Esophagus mucosa (tissue), 1 donor: ENCODE measurements at regions not wholly inside any gene's neighbourhood (a gene's known extent, or its start where the extent isn't known, plus 50 kb on each side); places are given as distances from the start of the nearest gene placed in this dataset.
"Not testable (repeated sequence)": the region's sequence is repeated elsewhere in the genome, so short reads cannot be mapped to it uniquely, and the experiment has no call there.

Experiments
- ATAC-seq: fragments of 200-7000 bp; cut with Tn5 transposase; one replicate; pipeline ENCODE4 v1.9.1; 2020
- donor health status: DM: yes; HTN: yes; CAD: no.

DNA sequence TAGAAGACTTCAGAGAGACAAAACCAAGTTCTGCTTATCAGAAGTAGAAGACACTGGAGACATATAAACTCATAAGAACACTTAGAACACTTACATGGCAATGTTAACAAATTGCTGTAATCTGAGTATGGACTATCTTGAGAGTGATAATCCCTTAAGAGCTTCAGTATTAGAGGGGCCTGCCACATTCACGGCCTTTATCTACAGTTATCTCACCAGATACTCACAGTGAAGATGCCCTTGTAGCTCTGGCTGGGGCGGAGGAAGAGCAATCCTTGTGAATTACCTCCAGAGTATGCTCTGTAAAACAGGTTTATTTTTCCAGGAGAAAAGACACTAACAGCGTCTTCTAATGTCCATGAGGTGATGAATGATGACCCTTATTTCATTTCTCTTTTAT is 762.8 kb downstream of the FAM181B start:
- ATAC-seq: no peak

DNA sequence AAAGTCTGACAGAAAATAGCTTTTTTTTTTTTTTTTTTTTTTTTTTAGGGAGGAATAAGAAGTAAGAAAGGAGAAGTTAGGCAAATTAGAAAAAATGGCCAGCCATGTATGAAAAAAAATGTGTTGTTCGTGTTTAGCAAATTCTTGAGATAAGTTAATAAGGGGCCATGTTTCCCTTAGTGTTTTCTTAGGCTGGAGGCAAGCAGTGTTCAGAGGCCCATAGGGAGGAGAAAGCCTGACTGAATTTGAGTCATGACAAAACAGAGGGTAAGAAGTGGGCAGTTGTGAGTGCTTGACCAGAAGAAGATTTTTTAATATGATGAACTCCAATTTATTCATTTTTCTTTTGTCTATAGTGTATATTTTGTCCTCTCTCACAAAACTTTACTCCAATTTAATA is 766.4 kb downstream of the FAM181B start:
- no peak for ATAC-seq

DNA sequence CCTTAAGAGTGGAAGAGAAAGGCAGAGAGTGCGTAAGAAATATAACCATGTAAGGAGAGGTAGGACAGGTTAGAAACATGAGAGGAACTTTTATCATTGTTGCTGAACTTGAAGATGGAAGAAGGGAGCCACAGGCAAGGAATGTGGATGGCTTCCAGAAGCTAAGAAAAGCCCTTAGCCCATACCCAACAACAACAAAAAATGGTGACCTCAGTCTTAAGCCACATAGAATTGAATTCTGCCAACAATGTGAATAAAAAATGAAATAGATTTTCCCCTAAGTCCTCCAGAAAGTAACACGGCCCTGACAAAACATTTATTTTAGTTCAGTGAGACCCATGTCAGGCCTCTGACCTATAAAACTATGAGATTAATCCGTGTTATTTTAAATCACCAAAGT is 767.3 kb downstream of the FAM181B start:
- ATAC-seq: no peak

DNA sequence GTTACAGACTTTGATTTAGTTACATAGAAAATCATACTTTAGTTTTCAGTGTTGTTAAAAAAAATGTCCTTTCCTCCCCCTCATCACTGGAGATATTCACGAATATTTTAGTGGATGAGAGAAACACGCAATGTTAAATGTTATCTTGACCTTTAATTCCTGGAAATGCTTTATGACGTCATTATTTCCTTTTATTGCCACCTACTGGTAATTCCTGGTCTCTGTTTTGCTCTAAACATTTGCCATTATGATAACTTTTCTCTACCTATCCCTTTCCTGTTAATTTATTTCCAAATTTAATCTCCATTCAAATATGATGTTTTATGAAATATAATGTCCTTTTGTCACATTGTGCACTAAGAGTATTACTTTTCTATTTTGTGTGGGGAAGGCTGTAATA is 770.6 kb downstream of the FAM181B start:
- no peak for ATAC-seq

DNA sequence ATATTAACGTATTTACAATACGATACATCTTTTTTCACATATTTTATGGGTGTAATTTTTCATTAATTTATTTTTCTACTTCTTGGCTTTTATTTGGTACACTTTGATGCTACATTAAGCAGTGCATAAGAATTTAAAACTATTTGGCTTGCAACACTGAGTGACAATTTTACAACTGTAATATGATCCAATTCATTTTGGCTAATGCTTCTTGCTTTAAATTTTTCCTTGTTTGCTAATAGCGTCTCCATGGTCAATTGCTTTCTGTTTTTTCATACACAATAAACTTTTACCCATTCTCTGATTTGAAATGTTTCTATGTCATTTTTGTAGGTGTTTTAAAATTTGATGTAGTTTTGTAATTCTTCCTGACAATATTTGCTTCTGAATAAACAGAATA is 773.2 kb downstream of the FAM181B start:
- ATAC-seq: no peak

DNA sequence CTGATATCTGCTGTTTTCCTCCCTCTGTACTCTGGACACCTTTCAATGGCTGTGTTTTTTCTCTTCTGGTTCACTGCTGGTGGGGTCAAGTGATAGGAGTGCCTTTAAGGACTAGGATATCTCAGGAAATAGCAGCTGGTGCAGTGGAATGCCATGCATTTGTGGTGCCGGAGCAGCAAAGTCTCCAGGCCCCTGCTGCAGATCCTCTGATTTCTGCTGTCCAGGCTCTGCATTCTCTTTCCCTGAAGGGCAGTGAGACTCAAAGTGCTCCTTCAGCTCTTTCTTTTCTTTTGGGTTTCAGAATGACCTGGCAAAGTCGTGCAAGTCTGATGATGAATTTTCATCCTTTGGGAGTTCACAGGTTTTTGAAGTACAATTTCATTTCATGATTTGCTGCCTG is 774.3 kb downstream of the FAM181B start:
- ATAC-seq: no peak

DNA sequence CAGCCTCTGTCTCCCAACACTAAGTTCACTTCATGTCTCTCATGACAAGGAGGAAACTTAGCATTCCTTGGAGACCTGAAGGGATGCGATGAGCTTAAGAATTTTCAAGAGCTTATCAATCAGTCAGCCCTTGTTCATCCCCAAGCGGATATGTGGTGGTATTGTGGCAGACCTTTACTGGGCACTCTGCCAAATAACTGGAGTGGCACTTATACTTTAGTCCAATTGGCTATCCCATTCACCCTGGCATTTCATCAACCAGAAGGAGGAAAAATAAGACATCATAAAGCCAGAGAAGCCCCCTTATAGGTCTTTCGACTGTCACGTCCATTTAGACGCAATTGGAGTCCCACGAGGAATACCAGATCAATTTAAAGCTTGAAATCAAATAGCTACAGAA is 779.4 kb downstream of the FAM181B start:
- ATAC-seq: not testable (repeated sequence)

DNA sequence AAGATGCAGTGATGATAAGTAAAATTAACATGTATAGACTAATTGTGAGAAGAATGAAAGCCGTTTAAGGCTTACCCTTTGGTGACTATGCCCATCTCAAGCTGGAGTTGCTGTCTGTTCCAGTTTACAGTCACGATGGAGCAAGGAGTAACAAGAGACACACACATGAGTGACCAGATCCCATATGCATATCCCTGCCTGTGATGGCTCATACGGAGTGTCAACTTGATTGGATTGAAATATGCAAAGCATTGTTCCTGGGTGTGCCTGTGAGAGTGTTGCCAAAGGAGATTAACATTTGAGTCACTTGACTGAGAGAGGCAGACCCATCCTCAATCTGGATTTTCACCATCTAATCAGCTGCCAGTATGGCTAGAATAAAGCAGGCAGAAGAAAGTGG is 786.8 kb downstream of the FAM181B start:
- no peak for ATAC-seq

DNA sequence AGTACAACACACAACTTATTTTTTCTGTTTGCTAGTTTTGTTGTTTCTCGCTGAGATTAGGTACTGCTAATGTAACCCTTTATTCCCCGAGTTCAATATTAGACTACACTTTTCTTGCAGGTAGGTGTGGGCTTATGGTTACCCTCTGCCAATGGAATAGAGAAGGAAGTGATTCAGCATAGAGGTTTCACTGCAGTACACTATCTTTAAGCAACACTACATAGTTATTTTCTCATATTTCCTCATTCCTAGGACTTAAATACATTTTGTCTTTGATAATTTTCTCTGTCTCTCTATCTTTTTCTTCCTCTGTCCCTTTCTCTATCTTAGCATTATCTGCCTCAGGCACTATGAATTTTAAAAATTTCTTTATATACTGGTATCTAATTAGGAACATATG is 791.0 kb downstream of the FAM181B start:
- no peak for ATAC-seq

DNA sequence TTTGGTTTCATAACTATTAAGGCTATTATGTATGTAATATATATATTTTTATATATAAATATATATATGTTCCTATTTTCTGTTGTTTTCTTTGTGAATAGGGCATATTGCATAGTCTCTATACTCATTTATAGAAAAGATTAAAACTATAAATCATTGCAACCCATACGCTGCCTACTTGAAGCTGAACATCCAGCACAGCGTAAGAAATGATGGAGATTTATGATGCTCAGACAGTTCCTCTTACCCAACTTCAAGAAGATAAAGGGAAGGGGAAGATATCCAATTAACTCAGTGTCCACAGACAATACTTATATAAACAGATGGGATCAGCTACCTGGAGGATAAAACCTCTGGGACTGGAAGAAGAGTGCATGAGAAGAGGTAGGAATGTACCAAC is 791.7 kb downstream of the FAM181B start:
- no peak for ATAC-seq

DNA sequence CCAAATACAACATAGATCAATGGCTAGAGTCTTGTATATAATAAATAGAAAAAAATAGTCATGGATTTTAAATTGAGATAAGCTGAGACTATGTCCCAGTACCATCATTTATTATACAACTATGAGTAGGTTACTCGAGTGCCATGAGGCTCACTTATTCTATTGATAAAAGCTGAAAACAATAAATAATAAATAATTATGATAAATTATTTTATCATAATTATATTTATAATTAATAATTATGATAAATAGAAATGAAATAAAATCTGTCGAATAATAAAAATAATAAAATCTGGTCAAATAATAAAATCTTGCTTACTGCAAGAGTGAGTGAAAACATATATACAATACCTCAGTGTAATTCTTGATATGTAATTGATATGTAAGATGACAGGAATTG is 801.4 kb downstream of the FAM181B start:
- ATAC-seq: no peak

DNA sequence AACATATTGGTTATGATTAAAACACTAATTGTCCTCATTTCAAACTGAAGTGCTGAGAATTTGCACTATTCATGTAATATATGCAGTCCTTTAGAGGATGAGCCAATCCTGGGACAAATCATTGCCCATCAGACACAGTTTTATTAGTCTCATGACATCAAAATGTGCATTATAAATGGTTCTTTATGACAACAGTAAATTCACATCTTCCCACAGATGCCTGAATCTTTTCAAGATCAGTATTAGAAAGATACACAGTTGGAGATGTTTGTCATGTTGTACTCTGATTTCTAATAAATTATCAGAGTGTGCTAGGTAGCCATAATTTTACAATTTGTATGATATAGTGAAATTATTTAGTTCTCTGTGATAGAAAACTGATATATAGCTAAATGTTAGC is 813.5 kb downstream of the FAM181B start:
- ATAC-seq: no peak

DNA sequence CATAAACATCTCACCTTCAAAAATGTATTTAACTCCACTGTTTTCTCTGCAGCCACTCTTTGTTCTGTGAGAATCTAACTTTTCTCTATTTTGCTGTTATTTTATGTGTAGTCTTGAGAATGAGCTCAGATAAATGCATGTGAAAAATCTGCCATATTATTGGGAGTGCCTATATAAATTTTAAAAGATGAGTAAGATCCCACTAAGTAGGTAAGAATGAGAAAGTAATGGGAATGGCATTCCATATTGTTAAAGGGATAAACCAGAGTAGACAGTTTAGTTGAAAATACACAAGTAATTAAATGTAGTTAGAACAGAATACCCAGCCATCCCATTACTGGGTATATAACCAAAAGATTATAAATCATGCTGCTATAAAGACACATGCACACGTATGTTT is 817.2 kb downstream of the FAM181B start:
- no peak for ATAC-seq

DNA sequence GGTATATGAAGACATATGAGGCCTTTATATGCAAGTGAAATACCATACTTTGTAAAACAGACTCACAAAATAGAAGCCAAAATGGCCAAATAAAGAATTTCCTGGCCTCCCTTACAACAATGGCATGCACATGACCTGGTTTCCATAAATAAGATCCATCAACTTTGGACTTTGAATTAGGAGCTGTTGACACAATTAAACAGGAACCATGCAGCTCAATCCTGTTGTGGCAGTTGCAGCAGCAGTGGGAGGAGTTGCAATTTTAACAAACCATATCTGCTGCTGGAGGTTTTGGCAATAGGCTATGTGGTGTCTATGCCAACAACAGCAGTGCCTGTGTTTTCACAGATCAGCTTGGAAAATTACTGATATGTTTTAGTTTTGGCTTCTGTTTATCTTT is 818.6 kb downstream of the FAM181B start:
- ATAC-seq: no peak

DNA sequence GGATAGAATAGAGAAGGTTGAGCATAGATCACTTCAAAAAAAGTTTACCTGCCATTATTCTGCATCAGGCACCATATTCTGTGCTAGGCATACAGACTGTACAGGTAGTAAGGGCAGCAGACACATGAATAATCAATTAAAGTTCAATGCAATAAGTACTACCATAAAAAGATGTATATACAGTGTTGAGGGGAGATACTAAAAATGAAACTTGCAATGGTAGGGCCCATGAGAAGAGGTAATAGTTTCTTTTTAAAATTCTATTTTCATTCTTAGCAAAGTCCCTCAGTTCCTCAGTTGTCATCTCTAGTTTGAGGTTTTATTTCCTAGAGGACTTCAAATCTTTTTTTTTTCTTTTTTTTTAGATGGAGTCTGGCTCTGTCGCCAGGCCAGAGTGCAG is 819.9 kb downstream of the FAM181B start:
- ATAC-seq: no peak

DNA sequence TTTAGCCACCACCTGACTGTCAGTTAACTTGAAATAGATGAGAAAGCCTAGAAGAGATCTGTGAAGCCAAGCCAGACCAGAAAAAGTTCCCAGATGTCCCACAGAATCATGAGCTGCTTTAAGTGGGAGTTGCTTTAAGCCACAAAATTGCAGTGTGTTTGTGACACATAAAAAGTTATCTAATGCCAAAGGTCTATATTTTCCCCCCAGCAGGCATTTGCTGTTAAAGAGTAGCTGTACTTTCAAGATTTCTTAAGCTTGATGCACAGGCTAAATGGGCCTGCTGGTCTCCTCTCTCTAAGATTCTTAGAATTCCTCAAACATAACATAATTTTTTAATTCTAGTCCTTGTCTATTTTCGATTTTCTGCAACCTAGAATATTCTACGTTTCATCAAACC is 825.7 kb downstream of the FAM181B start:
- no peak for ATAC-seq

DNA sequence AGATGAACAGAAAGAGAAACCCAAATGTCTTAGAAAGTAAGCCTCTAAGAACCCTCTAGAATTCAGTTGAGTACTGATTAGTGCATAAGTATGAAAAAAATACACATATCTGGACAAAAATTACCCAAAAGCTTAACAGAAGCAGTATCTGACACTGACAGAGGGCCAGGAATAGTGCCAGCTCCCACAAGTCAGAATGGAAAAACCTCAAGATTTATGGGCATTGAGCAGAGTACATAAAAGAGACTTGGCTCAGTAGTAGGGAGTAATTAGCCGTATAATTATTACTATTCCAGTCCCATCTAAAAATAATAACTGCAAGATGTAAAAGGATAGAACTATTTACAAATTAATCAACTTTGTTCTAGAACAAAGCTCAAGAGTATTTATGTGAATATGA is 834.5 kb downstream of the FAM181B start:
- ATAC-seq: no peak

DNA sequence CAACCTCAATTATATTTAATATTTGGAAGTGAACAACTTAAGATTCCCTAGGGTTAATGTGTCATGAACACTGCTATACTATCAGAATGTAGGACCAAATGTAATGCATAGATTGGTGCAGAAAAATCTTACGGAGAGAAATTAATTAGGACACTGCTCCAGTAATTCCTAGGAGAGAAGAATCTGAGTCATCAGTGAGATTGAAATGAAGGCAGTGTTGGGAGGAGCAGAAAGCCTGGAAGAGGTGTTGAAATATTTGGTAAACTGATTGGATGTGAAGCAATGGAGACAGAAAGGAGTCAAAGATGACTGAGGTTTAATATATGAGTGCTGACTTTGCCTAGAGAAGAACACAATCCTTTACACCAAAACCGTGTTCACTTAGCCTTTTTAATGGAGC is 836.0 kb downstream of the FAM181B start:
- ATAC-seq: no peak

DNA sequence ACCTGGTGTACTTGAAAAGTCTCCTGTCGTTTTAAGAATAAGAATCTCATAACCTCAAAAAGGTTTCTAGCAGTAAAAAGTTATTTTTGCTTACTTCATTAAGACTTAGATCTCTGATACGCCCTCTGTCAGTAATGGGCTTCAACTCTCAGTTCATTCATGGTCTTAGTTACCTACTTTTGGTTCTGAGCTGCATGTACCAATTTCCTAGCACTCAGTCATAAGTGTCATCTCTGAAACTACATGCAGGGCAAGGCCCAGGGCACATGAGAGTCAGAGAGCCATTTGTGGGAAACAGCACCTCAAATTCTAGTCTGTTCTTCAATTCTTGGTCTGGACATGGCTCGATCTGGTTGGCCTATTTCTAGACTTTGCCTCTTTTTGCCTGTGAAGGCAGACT is 838.4 kb downstream of the FAM181B start:
- no peak for ATAC-seq

DNA sequence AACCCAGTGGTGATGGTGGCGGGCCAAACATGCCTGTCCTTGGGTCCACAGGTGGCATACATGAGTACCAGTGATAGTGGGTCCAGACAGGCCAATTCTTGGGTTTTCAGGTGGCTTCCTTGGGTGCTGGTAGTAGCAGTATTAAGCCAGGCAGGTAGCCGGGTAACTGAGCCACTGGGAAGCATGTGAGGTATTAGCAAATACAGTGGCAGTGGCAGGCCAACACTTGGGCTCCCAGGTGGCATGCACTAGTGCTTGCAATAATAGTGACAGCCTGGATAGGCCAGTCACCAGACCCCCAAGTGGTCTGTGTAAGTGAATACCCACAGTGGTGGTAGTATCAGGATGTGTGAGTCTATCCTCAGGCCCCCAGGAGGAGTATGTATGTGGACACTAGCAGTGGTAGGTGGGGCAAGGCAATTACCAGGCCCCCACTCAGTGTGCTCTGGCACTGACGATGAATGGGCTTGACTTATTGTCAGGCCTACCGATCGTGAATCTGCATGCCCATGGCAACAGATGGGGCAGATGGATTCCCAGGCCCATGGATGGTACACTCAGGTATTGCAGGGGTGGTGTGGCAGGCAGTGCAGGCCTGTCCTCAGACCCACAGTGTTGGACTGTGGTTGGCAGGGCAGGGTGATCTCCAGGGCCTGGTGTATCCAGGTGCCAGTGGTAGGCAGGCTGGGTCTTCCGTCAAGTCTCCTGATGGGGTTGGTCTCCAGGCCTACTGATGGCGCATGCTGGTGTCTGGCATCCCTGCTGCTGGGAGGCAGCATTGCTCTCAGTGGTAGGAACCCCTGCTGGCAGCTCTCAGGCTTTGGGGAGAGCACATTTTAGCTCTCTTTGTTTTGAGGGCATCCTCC is 840.7 kb downstream of the FAM181B start:
- no peak for ATAC-seq

DNA sequence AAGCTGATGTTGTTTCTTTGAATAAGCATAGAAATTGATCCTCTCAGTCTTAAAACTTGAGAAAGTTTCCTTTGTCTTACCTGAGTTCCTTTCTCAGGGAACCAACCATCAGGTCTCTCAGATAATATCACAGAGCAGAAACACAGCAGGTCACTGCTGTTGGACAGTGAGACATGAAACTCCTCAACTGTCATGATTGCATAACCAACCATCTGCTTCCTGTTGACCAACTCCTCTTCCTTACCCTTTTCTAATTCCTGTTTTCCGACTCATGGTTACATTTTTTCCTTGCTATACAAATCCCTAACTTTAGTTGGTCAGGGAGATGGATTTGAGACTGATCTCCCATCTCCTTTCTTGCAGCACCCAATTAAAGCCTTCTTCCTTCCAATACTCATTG is 845.3 kb downstream of the FAM181B start:
- no peak for ATAC-seq

DNA sequence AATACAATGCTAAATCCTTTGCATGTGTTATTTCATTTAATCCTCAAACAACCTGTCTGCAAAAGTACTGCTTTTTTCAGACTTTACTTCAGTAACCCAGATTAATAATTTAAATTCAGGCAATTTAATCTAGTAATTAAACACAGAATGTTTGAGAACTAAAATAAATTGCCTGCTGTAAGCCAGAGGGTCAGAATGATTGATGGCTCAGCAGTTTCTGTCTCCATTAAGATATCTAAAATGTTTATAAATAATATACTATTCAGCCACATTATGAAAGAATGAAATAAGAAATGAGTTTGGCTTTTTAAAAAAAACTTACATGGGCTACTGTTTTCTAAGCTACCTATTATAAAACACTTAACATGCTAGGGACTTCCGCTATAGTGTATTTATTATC is 846.0 kb downstream of the FAM181B start:
- no peak for ATAC-seq

DNA sequence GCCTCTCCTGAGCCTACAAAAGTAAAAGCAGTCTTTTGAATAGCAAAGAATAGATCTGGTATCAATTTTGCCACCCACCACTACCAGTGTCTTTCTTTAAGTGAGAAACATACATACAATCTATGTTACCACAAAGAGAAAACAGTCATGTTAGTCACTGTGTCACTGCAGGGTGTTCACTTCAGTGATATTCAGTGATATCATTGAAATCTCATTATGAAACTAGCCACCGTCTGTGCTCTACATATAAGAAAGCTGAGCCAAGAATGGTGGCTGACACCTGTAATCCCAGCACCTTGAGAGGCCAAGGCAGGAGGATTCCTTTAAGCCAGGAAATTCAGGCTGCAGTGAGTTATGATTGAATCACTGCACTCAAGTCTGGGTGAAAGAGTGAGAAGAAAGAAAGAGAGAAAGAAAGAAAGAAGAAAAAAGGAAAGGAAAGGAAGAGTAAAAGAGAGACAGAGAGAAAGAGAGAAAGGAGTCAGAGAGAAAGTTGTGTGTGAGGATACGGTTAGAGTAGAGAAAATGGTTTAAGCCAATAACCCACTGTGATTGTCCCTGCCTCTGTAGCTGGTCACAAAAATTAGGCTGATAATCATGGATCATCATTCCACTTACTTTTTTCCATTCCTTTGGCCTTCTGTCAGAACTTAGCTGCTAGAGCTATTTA is 847.1 kb downstream of the FAM181B start:
- ATAC-seq: no peak

DNA sequence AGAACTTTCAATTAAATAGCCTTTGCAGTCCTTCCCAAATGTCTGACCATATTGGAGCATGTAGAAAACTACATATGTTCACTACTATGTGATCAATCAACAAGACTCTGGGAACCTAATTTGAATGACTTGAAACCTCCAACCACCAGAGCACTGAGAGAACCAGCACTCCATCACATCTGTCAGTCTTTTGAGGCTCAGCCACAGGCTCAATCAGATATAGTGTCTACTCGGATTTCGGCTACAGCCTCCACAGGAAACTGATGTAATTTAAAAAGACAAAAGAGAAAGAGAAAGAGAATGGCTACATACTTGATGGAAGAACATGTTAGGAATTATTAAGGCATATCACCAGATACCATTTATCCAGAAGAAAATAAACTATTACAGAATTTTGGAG is 859.0 kb downstream of the FAM181B start:
- ATAC-seq: no peak

DNA sequence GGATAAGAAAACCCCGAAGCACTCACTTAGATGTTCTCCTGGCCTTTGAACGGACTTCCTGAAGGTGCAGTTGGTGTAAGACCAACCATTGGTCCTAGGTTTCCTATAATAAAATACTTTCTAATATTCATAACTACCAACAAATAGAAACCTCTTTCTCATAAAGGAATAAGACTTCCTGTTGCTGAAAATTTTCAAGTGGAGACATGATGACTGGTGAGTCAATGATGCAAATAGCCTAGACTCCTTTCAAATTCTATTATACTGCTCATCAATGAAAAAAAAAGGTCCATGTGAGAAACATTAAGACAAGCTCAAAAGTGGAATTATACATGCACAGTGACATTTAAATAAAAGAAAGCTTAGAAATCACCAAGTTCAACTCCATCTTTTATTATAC is 862.8 kb downstream of the FAM181B start:
- no peak for ATAC-seq
